ENCODE measurements at regions not wholly inside any gene's neighbourhood (a gene's known extent, or its start where the extent isn't known, plus 50 kb on each side); places are given as distances from the start of the nearest gene placed in this dataset.

DNA sequence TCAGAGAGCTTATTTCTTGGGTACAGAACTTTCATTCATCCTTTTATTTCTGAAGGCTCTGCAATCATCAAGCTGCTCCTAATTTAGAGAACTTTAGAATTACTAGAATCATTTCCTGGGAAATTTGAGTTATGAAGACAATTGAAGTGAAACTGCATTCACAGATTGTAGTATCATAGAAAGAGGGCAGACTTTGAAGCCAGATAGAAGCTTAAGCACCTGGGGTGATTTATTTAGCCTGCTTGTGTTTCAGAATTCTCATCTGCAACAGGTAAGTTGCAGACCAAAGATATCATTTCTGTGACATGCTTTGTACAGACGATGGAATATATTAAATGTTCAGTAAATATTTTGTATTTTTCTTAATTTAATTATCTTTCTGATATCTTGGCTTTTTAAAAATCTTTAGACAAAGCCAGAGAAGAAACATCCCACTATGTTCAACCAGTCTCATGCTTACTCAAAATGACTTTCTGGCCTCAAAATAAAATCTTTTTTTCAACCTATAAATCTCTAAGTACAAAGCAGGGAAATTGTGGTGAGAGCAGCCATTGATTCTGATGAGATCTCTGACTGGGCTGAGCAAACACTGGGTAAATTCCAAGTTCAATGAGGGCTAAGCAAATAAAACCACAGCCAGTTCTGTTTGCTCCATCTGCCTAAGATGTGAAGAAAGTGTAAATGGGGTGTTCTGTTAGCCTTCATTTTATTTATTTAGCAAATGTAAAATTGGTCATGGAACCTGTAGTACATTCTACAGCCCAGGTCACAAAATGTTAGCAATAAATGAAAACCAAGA, 264.7 kb upstream of the CCNG1 start:
- TF ChIP-seq, protein P1, sequence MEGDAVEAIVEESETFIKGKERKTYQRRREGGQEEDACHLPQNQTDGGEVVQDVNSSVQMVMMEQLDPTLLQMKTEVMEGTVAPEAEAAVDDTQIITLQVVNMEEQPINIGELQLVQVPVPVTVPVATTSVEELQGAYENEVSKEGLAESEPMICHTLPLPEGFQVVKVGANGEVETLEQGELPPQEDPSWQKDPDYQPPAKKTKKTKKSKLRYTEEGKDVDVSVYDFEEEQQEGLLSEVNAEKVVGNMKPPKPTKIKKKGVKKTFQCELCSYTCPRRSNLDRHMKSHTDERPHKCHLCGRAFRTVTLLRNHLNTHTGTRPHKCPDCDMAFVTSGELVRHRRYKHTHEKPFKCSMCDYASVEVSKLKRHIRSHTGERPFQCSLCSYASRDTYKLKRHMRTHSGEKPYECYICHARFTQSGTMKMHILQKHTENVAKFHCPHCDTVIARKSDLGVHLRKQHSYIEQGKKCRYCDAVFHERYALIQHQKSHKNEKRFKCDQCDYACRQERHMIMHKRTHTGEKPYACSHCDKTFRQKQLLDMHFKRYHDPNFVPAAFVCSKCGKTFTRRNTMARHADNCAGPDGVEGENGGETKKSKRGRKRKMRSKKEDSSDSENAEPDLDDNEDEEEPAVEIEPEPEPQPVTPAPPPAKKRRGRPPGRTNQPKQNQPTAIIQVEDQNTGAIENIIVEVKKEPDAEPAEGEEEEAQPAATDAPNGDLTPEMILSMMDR (IDR thresholded peaks at IDR 0.05; ENCODE audit: insufficient read depth, low read length, poor library complexity, severe bottlenecking), result no peak
- Histone ChIP-seq H3K27me3 (ENCODE audit: control insufficient read depth, insufficient read depth, low read length) (no peaks in the 10 kb centered on the region), H3K4me3 (ENCODE audit: low read depth, low read length) (no peak overlapping the region), H3K36me3 (ENCODE audit: control insufficient read depth, insufficient read depth, low read length) (no peaks in the 10 kb centered on the region)
- DNase-seq (ENCODE audit: low read depth), result no peak

DNA sequence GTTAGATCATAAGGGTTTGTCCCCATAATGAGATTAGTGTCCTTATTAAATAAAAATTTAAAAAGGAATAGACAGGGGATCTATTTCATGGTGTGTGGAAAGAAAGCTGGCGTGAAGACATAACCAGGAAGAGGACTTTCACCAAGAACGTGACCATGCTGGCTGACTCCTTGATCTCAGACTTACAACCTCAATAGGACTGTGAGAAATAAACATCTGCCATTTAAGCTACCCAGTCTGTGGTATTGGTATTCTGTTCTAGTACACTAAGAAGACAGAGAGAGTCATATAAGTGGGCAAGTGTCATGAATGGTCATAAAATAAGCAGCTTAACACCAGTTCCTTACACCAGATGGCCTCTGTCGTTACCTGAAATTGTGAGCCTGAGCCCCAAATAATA, 259.4 kb upstream of the CCNG1 start:
- no peak for DNase-seq (ENCODE audit: low read depth)
- Histone ChIP-seq H3K4me3 (ENCODE audit: low read depth, low read length) (no peak overlapping the region), H3K27me3 (ENCODE audit: control insufficient read depth, insufficient read depth, low read length) (no peaks in the 10 kb centered on the region), H3K36me3 (ENCODE audit: control insufficient read depth, insufficient read depth, low read length) (no peaks in the 10 kb centered on the region)
- TF ChIP-seq, protein P1 (IDR thresholded peaks at IDR 0.05; ENCODE audit: insufficient read depth, low read length, poor library complexity, severe bottlenecking), result no peak

DNA sequence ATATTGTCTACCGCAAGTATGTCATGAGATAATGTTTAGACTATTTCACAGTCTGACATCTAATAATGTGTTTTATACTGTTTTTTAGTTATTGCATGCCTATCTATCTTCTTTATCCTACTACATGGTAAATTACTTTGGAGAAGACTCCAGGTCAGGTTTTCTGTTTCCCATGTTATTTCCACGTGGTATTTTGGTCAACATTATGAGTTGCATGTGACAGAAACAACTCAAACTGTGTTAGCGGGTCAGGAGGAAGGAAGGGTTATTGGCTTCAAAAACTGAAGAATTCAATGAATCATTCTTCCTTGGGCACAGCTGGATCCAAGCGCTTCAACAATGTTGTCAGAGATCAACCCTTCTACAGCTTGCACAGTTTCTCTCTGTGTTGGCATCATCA, 252.1 kb upstream of the CCNG1 start:
- TF ChIP-seq, protein P1 (IDR thresholded peaks at IDR 0.05; ENCODE audit: insufficient read depth, low read length, poor library complexity, severe bottlenecking), result no peak
- H3K4me3 ChIP-seq (ENCODE audit: low read depth, low read length), result no peak overlapping the region
- H3K27me3 ChIP-seq (ENCODE audit: control insufficient read depth, insufficient read depth, low read length), result no peaks in the 10 kb centered on the region
- H3K36me3 ChIP-seq (ENCODE audit: control insufficient read depth, insufficient read depth, low read length), result no peaks in the 10 kb centered on the region
- DNase-seq (ENCODE audit: low read depth), result no peak

DNA sequence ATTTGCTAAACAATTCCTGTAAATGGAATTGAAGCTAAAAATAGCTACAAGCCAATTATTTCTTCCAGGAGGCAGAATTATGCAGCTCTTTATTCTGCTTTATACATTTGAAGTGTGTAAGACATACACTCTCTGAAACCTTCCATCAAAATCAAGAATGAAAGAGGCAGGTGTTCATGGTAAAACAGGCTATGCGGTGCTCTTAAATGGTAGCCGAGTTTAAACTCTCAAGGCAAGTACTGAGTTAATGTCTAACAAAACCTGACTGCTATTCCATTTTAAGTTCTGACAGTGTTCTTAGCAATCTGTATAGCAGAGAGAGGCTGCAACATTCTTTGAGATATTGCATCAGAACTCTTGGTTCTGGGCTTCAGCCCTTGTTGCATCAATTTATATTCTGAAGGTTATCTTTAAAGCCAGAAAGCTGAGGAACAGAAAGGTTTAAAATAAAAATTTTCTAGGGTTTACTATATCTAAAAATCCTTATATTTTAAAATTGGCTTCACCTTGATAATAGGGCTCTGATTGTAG, 248.3 kb upstream of the CCNG1 start:
- no peak for DNase-seq (ENCODE audit: low read depth)
- no peaks in the 10 kb centered on the region for H3K27me3 ChIP-seq (ENCODE audit: control insufficient read depth, insufficient read depth, low read length)
- H3K4me3 ChIP-seq (ENCODE audit: low read depth, low read length), result no peak overlapping the region
- TF ChIP-seq, protein P1 (IDR thresholded peaks at IDR 0.05; ENCODE audit: insufficient read depth, low read length, poor library complexity, severe bottlenecking), result no peak
- no peaks in the 10 kb centered on the region for H3K36me3 ChIP-seq (ENCODE audit: control insufficient read depth, insufficient read depth, low read length)

DNA sequence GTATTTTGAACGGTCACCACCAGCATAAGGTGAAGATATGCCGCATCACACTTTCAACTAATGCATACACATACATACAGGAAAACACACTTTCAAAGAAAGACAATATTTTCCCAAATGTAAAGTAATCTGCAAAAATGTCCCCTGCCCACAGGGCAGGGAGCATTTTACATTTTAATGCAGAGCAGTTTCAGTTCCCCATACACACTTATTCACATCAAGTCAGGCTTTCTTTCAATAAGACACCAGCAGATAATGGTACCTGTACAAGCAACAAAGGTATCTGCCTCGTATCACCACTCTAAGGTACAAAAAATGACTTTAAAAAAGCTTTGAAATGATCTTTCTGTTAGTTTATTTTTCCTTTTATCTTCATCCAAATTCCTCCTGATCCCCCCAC, 247.1 kb upstream of the CCNG1 start:
- H3K27me3 ChIP-seq (ENCODE audit: control insufficient read depth, insufficient read depth, low read length), result no peaks in the 10 kb centered on the region
- no peaks in the 10 kb centered on the region for H3K36me3 ChIP-seq (ENCODE audit: control insufficient read depth, insufficient read depth, low read length)
- H3K4me3 ChIP-seq (ENCODE audit: low read depth, low read length), result no peak overlapping the region
- TF ChIP-seq, protein P1 (IDR thresholded peaks at IDR 0.05; ENCODE audit: insufficient read depth, low read length, poor library complexity, severe bottlenecking), result no peak
- DNase-seq (ENCODE audit: low read depth), result no peak

DNA sequence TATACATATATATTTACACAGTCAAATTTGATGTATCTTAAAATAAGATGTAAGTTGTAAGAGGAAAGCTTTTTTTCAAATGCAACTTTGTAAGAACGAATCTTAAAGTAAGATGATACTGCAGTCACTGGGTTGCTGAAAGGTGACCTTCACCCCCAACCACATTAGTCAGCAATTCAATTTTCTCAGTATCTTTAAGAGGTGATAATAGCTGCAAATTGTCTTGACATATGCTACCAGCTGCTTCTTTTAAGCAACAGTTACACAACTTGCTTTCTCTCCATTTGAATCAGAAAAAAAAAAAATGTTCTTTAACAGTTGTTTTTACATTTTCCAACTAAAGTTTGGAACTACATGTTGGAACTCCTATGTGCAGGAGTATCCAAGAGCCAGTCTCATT, 246.6 kb upstream of the CCNG1 start:
- Histone ChIP-seq H3K36me3 (ENCODE audit: control insufficient read depth, insufficient read depth, low read length) (no peaks in the 10 kb centered on the region), H3K27me3 (ENCODE audit: control insufficient read depth, insufficient read depth, low read length) (no peaks in the 10 kb centered on the region), H3K4me3 (ENCODE audit: low read depth, low read length) (no peak overlapping the region)
- TF ChIP-seq, protein P1 (IDR thresholded peaks at IDR 0.05; ENCODE audit: insufficient read depth, low read length, poor library complexity, severe bottlenecking), result no peak
- DNase-seq (ENCODE audit: low read depth), result no peak
